ENCODE measurements at regions not wholly inside any gene's neighbourhood (a gene's known extent, or its start where the extent isn't known, plus 50 kb on each side); places are given as distances from the start of the nearest gene placed in this dataset.

- peaks cover 19% of the 10 kb centered on the region for H3K27me3 Mint-ChIP-seq (ENCODE audit: insufficient read depth, low read depth)
- Histone ChIP-seq H2AFZ (replicated peaks) (no peak overlapping the region), H3K27me3 (no peaks in the 10 kb centered on the region), H3K9me3 (ENCODE audit: low read depth) (no peaks in the 10 kb centered on the region), H3K36me3 (no peaks in the 10 kb centered on the region), H3F3A (ENCODE audit: low read depth) (peaks cover 20% of the 10 kb centered on the region), H3K9ac (no peak overlapping the region), H4K20me1 (ENCODE audit: low read depth) (no peaks in the 10 kb centered on the region), H3K4me3 (no peak overlapping the region), H3K4me1 (peaks cover 26% of the 10 kb centered on the region), H3K27ac (no peak overlapping the region), H3K4me2 (no peak overlapping the region), H3K79me2 (ENCODE audit: low read depth) (no peaks in the 10 kb centered on the region)
- H3K4me1 Mint-ChIP-seq, result peaks cover 24% of the 10 kb centered on the region
- H3K9me3 Mint-ChIP-seq, result no peaks in the 10 kb centered on the region
- no peak overlapping the region for H3K4me3 Mint-ChIP-seq
- no peaks in the 10 kb centered on the region for H3K36me3 Mint-ChIP-seq
- DNase-seq (ENCODE audit: low spot score), result no peak
- TF ChIP-seq, protein P1, sequence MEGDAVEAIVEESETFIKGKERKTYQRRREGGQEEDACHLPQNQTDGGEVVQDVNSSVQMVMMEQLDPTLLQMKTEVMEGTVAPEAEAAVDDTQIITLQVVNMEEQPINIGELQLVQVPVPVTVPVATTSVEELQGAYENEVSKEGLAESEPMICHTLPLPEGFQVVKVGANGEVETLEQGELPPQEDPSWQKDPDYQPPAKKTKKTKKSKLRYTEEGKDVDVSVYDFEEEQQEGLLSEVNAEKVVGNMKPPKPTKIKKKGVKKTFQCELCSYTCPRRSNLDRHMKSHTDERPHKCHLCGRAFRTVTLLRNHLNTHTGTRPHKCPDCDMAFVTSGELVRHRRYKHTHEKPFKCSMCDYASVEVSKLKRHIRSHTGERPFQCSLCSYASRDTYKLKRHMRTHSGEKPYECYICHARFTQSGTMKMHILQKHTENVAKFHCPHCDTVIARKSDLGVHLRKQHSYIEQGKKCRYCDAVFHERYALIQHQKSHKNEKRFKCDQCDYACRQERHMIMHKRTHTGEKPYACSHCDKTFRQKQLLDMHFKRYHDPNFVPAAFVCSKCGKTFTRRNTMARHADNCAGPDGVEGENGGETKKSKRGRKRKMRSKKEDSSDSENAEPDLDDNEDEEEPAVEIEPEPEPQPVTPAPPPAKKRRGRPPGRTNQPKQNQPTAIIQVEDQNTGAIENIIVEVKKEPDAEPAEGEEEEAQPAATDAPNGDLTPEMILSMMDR (IDR thresholded peaks at IDR 0.05), result no peak
- TF ChIP-seq EZH2 (IDR thresholded peaks at IDR 0.05) (no peak), EZH2phosphoT487 (IDR thresholded peaks at IDR 0.05) (no peak)
- no peak overlapping the region for H3K27ac Mint-ChIP-seq
These were observed 416.0 kb downstream of the OCA2 start for GRCh38 chr15:27683121-27683520.

DNA sequence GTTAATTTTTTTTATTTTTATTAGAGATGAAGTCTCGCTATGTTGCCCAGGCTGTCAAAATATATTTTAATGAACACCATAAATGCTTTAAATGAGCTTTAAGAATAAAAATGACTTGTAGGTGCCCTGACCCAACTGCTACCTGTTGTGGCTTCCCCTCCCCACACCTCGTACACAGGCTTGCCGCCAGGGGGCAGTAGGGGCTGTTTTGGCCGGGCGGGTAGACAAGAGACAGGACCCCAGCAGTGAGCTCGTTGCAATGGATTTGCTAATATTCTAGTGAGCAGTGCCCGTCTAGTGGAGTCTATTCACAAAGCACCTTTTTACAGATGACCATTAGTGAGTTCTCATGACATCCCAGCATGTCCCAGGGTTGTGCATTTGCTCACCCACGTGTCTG is 418.1 kb downstream of the OCA2 start:
- Histone ChIP-seq H3K27ac (no peak overlapping the region), H2AFZ (replicated peaks) (no peak overlapping the region), H3K4me3 (no peak overlapping the region), H3K4me2 (no peak overlapping the region), H3K36me3 (no peaks in the 10 kb centered on the region), H3K9ac (no peak overlapping the region), H4K20me1 (ENCODE audit: low read depth) (no peaks in the 10 kb centered on the region), H3K9me3 (ENCODE audit: low read depth) (no peaks in the 10 kb centered on the region), H3F3A (ENCODE audit: low read depth) (peaks cover 20% of the 10 kb centered on the region), H3K4me1 (peaks cover 40% of the 10 kb centered on the region), H3K27me3 (no peaks in the 10 kb centered on the region), H3K79me2 (ENCODE audit: low read depth) (no peaks in the 10 kb centered on the region)
- no peak for TF ChIP-seq EZH2phosphoT487 (IDR thresholded peaks at IDR 0.05)
- TF ChIP-seq, protein P1 (IDR thresholded peaks at IDR 0.05), result no peak
- TF ChIP-seq EZH2 (IDR thresholded peaks at IDR 0.05), result no peak
- H3K27me3 Mint-ChIP-seq (ENCODE audit: insufficient read depth, low read depth), result peaks cover 22% of the 10 kb centered on the region
- H3K4me1 Mint-ChIP-seq, result peaks cover 31% of the 10 kb centered on the region
- H3K27ac Mint-ChIP-seq, result no peak overlapping the region
- no peaks in the 10 kb centered on the region for H3K9me3 Mint-ChIP-seq
- no peak for DNase-seq (ENCODE audit: low spot score)
- H3K4me3 Mint-ChIP-seq, result no peak overlapping the region
- no peaks in the 10 kb centered on the region for H3K36me3 Mint-ChIP-seq

GRCh38 chr15:27679731-27680471 is 419.2 kb downstream of the OCA2 start:
- H3K36me3 Mint-ChIP-seq, result no peaks in the 10 kb centered on the region
- Histone ChIP-seq H3K4me1 (peaks cover 40% of the 10 kb centered on the region), H2AFZ (replicated peaks) (peak overlapping the region; percentile 69), H3K9me3 (ENCODE audit: low read depth) (no peaks in the 10 kb centered on the region), H3K79me2 (ENCODE audit: low read depth) (no peaks in the 10 kb centered on the region), H3K9ac (no peak overlapping the region), H3K36me3 (no peaks in the 10 kb centered on the region), H3K4me2 (peak overlapping the region; percentile 69), H4K20me1 (ENCODE audit: low read depth) (no peaks in the 10 kb centered on the region), H3K27ac (no peak overlapping the region), H3K4me3 (peak overlapping the region; percentile 12), H3F3A (ENCODE audit: low read depth) (peaks cover 20% of the 10 kb centered on the region), H3K27me3 (no peaks in the 10 kb centered on the region)
- TF ChIP-seq EZH2phosphoT487 (IDR thresholded peaks at IDR 0.05) (no peak), EZH2 (IDR thresholded peaks at IDR 0.05) (no peak)
- TF ChIP-seq, protein P1 (IDR thresholded peaks at IDR 0.05), result no peak
- peak; percentile 67 for DNase-seq (ENCODE audit: low spot score)
- H3K9me3 Mint-ChIP-seq, result no peaks in the 10 kb centered on the region
- H3K27ac Mint-ChIP-seq, result no peak overlapping the region
- peaks cover 31% of the 10 kb centered on the region for H3K4me1 Mint-ChIP-seq
- H3K4me3 Mint-ChIP-seq, result peak overlapping the region; percentile 74
- peaks cover 22% of the 10 kb centered on the region for H3K27me3 Mint-ChIP-seq (ENCODE audit: insufficient read depth, low read depth)

All from neural progenitor cell (in vitro differentiated cells).